HTR-8/SVneo (cell line): ENCODE measurements at regions not wholly inside any gene's neighbourhood (a gene's known extent, or its start where the extent isn't known, plus 50 kb on each side); places are given as distances from the start of the nearest gene placed in this dataset.

ENCODE experiments used
- DNase-seq: peaks from one replicate; pipeline ENCODE4 v3.0.0; 2011; ENCODE audit warnings: low spot score, mixed read lengths; ENCODE audit not compliant: insufficient read length
- FAIRE-seq: peaks from 2 replicates; lab custom pipeline; 2011; peaks lifted over from hg19 to GRCh38; lab: Jason Lieb, UNC

DNA sequence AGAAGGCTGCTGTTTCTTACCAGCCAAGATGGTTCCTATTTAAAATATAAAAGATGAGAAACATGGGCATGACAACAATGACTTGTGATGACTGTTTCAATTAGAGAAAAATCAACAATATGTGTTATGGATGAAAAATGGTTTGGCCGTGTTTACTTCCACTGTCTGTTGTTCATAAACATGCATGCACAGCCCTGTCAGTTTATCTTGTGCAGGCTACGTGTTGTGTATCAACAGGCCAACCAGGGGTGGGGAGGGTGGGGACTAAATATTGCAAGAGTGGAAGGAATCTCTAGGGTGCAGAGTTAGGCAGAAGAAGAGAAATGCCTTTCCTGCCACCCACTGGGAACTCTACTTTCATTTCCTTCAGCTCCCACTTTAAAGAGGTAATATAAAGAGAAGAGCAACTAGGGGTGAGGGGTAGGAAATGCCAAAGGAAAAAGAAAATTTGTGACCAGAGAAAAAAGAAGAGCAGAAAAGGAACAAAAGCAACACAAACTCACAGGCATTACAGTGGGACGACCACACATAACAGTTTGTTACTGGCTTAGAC lies 116.8 kb upstream of the MEIS1 start:
- no peak for FAIRE-seq

DNA sequence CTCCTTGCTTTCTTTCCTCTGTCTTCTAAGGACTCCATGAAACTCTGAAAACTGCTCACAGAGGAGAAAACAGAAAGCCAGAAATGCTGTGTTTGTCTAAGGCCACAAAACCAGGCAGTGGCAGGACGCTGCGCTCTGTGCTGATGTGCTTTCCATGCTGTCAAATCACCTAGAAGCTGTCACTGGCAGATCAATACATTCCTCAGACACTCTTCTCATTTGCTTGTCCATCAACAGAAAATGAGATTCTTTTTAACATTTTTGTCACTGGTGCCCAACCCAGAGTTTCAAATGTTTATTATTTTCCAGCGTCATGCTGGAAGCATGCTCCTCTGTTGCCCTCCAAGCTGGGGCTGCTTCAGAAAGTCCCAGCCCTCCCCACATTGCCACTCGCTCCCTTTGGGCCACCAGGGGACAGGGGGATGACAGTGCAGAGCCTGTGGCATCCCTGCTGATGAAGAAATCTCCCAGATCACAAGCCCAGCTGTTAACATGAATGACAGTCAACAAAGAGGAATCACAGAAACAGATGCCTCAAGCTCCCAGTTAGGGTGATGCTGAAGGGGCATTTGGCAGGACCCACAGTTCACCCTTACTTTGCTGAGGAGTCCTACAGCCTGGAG lies 117.5 kb upstream of the MEIS1 start:
- FAIRE-seq = no peak

More for the DNA sequence above, 116.8 kb upstream of the MEIS1 start:
- DNase-seq = no peak

DNA sequence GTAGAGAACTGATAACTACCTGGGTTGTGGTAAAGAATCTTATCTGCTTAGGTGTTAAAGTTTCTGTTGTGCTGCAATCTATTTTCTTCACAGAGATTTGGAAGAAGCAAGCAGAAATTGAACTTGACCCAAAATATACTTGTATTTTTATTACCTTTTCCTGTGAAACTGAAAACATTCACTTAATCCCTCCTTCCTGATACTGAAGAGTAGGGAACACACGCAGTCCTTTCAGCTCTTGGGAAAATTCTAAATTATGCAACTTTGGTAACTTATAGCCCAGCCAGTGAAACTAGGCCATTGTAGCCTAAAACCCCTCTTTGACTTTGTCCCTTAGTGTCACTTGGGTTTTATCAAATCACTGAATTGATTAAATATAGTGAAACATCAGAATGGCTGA lies 128.4 kb upstream of the MEIS1 start:
- no peak for FAIRE-seq
- no peak for DNase-seq

More for the DNA sequence above, 117.5 kb upstream of the MEIS1 start:
- DNase-seq = no peak

DNA sequence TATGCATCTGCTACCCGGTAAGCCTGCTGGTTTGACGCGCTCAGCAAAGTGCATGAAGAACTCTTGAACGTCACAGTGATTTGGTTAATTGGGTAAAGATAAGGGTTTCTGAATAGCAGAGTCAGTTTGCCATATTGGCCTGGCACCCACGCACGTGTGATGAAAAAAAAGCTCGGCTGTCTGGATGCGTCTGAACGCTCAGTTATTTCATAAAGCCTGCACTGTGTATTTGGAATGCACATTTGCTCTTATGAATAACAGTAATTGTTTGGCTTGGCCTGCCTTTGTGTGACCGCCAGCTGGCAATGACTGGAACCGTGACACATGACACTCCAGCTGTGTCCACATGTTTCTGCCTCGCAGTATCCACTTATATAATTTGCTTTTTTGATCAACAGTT lies 129.2 kb upstream of the MEIS1 start:
- DNase-seq (no peak), FAIRE-seq (no peak)

DNA sequence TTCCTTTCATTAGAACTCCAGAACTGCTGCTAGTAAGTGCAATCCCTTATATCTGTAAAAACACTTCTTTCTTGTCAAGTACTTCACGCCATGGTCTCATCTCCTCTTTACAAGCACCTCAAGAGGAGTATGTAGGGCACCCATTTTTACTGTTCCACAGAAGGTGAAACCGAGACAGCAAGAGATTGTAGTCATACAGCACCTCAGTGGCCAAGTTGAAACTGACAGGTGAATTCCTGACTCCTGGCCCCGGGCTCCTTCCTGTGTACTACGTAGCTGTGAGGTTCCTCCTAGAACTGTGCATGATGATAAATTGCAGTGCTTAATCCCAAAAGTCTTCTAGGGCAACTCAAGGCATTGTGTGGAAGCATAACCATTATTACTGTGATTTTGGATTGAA lies 131.5 kb upstream of the MEIS1 start:
- DNase-seq (no peak), FAIRE-seq (no peak)

DNA sequence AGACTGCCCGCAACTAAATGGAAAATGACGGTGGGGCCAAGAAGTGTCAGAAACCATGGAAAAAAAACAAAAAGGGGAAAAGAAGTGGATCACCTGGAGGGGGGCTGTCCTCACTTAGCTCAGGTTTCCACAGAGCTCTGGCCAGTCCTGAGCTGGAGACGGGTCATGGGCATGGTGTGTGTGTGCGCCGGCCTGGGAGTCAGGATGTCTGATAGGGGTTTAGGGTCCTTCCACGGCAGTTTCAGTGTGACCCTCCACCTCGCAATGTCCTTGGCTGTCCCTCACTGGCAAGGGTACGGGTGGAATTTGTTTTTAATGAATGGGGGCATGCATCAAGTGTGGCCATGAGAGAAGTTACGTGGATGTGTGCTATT lies 133.2 kb upstream of the MEIS1 start:
- DNase-seq = no peak
- no peak for FAIRE-seq

DNA sequence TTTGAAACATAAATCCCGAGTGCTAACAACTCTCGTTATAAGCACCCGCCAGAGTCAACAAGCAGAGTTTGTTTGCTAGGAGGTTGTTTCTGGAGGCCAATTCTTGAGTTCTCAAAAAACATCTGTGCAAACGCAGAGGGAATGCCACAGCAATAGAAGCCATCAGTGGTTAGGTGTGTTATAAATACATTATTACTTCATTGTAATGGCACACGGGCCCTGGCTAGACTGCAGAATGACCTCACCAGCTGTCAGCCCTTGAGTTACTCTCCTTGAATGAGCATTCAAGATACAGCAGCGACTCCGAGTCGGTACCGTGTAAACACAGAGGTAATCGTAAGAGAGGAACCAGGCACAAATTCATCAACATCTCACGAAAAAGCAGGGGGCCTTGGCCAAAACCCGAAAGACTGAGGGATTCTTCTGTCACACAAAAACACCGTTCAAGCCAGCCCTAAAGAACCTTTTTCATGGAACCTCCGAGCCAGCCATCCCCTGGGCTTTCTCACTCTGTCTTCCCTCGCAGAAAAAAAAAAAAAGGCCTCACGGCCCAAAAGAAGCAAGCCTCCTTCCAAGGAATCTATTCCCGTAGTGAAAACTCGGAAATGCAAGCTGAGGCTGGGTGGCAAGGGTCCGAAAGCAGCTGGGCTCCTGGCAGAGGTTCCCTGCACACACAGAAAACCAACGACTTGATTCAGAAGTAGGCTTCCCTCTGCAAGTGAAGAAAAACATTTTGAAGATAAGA lies 133.7 kb upstream of the MEIS1 start:
- FAIRE-seq (no peak), DNase-seq (no peak)

DNA sequence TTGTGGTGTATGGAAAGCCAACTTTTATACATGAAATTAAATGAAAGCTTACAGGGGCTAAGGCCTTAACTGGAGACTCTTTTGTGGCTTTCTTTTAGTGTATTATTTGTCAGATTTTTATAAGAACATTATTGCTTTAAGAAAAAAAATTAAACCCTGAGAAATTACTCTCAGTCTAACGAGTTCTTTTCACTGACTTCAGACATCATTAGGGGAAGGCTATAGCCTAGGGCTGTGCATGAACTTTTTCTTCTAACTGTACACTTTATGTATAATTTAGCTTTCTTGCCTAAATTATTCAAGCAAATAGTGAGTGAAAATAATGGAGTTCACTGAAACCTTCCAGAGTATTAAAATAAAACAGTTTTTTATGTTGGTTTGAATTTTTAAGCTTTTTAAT lies 151.1 kb upstream of the MEIS1 start:
- DNase-seq = no peak
- FAIRE-seq = no peak

DNA sequence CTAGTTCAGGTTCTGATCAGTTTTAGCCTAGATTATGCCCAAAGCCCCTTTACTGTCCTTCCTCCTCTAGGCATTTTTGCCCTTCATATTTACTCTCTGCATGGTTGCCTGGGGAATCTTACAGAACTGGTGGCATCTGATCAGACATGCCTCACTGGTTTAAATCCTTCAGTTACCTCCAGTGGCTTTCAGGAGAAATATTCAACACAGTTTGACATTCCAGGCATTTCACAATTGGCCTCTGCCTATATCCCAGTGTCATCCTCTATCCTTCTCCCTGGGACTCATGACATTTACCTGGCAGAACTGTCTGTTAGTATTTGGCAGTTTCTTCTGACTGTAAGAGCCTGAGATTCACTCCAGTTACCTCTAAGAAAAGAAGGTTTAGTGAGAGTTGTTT lies 152.9 kb upstream of the MEIS1 start:
- DNase-seq (no peak), FAIRE-seq (no peak)

DNA sequence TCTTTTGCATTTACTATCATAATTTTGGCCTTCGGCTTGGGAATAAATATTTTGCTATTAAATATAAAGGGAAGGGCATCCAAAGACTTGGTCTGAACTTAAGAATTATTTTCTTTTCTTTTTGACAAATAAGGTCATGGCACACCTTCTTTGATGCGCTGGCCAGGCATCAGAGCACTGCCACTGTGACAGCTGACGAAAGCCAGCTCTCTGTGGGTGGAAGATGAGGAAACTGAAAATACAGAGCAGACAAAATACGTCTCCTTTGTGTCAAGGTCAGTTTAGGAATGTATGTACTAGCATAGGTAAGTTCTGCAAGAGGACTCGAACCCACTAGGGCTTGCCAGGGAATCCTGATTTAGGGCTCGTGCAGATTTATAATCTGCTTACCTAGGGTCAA lies 155.9 kb upstream of the MEIS1 start:
- FAIRE-seq (no peak), DNase-seq (no peak)

DNA sequence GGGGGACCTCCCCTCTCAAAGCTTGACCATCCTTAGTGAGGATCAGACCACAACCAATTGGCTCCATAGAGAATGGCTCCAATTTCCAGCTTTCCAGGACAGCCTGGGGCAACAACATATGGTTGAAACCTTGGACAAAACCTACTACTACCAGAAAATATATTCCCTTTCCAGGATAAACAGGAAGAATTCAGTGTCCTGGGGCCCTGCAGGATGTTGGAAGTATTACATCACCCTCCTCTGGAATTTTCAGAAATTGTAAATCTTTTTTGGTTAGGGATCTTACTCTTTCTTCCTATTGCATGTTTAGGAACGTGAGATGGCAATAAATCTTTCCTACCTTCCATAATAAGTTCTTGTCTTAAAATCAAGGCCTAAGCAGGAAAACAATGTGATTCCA lies 158.9 kb upstream of the MEIS1 start:
- FAIRE-seq = no peak
- DNase-seq = no peak

DNA sequence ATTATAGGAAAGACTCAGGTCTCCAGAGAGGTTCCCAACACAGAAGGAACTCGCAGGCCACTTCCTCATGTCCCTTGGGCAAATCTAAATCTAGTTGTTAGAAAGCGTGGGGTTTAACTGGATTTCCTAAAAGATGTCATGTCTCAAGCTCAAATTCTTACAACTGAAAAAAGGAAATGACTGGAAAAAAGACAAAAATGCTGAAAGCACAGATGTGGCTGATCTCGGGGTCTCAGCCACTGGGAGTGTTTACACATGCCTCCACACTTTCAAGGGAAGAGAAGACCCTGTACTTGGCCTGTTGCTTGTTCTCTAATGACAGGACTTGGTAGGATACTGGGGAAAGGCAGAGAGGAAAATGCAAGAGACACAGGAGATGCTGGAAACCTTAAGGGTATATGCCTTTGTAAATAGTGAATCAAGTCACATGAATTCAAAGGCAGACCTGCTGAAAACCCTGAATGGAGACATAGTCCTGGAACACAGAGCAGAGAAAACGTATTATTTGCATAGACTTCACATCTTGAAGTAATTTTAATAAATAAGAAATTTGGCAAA lies 160.9 kb upstream of the MEIS1 start:
- FAIRE-seq (no peak), DNase-seq (no peak)

DNA sequence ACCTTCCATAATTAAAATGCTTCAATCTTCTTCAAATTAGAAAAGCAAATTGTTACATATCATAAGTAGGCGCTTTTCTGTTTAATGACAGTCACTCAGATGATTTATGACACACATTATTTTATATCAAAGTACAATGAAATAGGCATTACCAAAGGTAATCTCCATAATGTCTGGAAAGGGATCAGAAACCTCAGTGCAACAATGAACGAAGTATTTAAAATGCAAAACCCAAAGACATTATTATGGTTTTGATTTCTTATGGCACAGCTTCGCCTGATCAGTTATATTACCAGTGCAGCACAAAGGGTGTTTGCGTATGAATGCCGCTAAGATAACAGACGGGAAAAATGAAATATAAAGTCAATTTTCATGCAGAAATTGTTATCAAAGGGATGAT lies 162.2 kb upstream of the MEIS1 start:
- FAIRE-seq = no peak
- no peak for DNase-seq

DNA sequence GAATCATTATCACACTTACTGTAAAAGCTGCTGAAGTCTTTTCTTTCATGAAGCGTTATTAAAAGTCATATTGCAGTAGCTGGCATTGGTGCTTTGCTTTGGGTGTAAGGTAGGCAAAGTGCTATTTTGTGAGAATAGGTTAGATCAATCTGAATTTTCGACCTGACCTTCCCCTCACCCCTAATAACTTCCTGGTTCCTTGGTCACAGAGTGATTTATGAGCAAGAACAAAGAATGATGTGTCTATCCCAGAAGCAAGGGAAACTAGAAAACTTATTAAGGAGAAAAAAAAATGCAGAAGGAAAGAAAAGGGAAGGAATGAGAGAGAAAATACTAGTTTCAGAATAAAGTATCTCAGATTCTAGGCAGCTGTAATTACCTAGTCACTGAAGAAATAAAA lies 163.1 kb upstream of the MEIS1 start:
- DNase-seq = no peak
- no peak for FAIRE-seq

DNA sequence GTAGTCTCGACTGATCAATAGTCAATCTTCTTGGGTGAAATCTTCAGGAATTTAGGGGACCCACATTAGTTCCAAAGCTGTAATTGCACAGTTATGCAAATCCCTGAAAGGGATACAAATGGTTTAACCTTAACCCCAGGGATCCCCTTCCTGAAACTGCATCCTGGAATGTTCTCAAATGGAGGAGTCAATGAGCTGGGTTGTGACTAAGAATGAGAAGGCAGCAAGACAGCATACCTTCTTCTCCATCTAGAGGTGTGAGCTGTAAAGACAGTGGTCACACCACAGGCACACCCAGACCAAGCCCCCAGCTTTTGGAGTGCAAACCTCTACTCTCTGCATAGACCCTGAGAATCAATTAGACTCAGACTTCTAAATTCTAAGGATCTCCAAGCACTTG lies 164.7 kb upstream of the MEIS1 start:
- DNase-seq = no peak
- FAIRE-seq = no peak

DNA sequence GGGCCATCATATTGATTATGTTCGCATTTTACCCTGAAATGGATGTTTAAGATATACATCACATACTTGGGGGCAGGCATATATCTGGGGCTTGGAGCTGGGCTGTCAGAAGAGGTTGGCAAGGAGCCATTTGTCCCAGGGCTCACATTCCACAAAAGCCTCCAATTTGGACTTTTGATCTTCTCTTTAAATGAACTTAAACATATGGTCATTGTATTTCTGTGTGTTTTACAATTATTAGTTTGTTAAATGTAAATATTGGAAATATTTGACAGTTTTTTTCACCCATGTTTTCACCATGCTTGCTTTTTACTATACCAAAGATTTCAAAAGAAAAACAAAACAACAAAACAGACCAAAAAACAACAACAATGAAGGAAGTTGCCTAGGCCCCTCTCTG lies 165.8 kb upstream of the MEIS1 start:
- FAIRE-seq (no peak), DNase-seq (no peak)

DNA sequence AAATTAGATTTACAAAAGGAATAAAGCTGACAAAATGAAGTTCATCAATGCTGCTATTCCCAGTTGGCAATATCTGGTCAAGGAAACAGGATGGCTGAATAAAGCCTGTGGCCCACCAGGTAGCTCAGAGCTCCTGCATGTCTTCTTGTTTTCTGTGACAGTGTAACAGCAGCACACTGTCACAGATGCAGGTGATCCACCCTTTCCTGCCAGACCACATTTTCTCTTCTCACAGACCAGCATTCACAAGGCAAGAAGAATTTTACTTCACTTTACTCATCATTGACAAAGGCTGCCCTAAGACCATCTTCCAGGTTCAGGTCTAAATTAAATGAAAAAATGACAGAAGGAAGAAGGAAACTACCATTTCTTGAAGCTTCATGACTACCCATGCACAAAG lies 166.2 kb upstream of the MEIS1 start:
- DNase-seq (no peak), FAIRE-seq (no peak)

DNA sequence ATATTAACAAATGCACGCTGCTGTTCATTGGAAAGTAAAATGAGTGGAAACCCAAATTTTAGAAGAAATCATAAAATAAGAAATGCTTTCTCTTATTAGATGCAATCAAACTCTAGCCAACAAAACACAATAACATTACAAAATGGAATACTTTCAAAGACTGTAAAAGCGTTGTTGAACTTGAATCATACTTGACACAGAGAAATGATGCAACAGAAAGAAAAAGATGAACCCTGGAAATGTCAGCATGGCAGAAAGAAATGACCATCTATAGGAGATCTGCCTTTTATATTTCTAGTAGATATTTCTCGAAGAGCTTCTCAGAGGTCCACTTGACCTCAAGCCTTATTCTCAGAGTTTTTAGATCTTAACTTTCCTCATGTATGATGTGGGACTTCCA lies 170.6 kb upstream of the MEIS1 start:
- DNase-seq = no peak
- no peak for FAIRE-seq

DNA sequence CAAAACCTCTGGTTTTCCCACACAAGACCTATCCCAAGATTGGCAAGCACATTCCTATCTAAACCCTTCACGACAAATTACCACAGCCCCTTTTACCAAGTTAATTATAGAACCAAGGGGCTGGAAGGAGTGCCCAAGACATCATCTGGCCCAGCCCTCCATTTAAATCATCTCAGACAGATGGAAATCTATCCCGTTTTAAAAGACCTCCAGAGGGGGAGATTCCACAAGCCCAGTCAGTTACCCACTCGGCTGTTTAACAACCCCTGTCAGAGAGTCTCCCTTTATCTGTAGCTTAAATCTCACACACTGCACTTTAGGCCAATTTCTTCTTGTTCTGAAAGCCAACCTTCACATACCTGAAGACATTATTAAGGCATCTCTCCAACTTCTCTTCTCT lies 179.1 kb upstream of the MEIS1 start:
- no peak for DNase-seq
- FAIRE-seq = no peak

DNA sequence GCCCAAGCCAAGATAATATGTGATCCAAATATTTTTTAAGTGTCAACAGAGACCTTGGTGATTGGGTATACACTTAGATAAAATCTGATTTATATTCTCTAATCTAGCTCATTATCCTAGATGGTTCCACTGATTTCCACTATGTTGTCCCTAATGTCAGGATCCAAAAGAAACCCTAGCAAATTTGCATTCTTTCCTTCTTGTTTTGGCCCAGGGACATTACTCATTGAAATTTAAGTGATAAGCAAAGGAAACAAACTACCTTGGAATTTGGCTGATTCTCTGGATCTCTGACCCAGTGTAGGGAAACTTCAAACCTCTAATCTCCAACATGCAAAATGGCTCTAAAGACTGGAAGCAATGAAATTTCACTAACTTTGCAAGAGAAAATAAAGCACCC lies 179.8 kb upstream of the MEIS1 start:
- DNase-seq (no peak), FAIRE-seq (no peak)

DNA sequence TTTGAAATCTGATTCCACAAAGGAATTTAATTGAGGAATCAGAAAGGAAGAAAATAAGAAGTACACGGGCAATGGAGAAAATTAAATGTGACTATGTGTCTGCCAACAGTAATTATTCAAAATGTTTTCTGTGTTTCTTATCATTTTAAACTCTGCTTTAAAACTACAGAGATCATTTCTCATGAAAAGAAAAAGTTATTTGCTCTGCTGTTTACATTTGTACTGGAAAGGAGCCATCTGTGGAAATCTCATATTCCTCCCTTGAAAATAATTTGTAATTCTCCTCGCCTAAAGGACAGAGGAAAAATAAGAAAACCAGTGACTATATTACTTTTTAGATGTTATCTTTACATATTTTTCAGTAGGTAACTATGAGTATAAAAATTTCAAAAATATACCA lies 181.9 kb upstream of the MEIS1 start:
- DNase-seq (no peak), FAIRE-seq (no peak)

DNA sequence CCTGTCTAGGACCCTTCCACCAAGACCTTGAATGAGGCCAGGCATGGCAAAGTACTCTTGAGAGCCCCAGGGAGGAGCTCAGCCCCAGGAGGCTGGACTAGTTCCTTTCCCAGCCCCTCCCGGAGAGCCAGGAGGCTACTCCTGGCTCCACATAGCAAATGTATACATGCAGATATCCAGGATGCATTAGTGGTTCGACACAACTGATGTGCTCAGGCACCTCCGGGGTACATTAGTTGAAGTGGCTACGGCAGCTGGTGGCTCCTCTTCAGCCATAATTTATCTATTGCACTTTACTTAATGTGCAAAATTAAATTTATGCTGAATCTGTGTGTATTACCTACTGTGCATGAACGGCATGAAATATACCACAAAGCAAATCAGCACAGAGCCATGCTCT lies 182.8 kb upstream of the MEIS1 start:
- FAIRE-seq (no peak), DNase-seq (no peak)
